H1 (cell line): ENCODE measurements at regions not wholly inside any gene's neighbourhood (a gene's known extent, or its start where the extent isn't known, plus 50 kb on each side); places are given as distances from the start of the nearest gene placed in this dataset.

ENCODE experiments used
- CTCF ChIA-PET: fragments of 300-600 bp; sonication (Branson Sonifier 250); formaldehyde crosslinking; loops from one replicate; lab custom pipeline; 2021; ENCODE audit not compliant: partially characterized antibody; lab: Charles Lee
- POLR2A ChIA-PET: fragments of 300-600 bp; sonication (Branson Sonifier 250); formaldehyde crosslinking; loops from one replicate; lab custom pipeline; 2021; ENCODE audit warnings: inconsistent platforms; ENCODE audit not compliant: partially characterized antibody; lab: Charles Lee
- DNase-seq, 2 experiments: peaks; one replicate each; pipeline versions ENCODE4 v3.0.0 to v3.0.0-alpha.2; 2010 to 2022; ENCODE audit warnings: low spot score in 2 of 2, low read depth in 1 of 2, mixed read lengths in 1 of 2
- FAIRE-seq: peaks from 2 replicates; lab custom pipeline; 2011; peaks lifted over from hg19 to GRCh38; lab: Jason Lieb, UNC
- H2AFZ ChIP-seq: 2 replicates; pipeline ENCODE4 v1.8.1; 2012; ENCODE audit warnings: low read length, inconsistent platforms
- H2AK5ac ChIP-seq: 2 replicates; pipeline ENCODE4 v1.6.1; 2013; ENCODE audit warnings: low read depth, low read length
- H2BK120ac ChIP-seq: replicated peaks from 2 replicates; pipeline ENCODE3; 2013; ENCODE audit warnings: low read depth, low read length, inconsistent platforms
- H2BK12ac ChIP-seq: 2 replicates; pipeline ENCODE4 v1.6.1; 2013; ENCODE audit warnings: low read depth, low read length
- H2BK15ac ChIP-seq: 2 replicates; pipeline ENCODE4 v1.6.1; 2013; ENCODE audit warnings: low read length
- H2BK20ac ChIP-seq: 2 replicates; pipeline ENCODE4 v1.6.1; 2013; ENCODE audit warnings: low read length
- H2BK5ac ChIP-seq: 2 replicates; pipeline ENCODE4 v1.6.1; 2013; ENCODE audit warnings: low read depth, low read length
- H3K14ac ChIP-seq: 2 replicates; pipeline ENCODE4 v1.6.1; 2013; ENCODE audit warnings: inconsistent platforms; ENCODE audit not compliant: insufficient read length
- H3K18ac ChIP-seq: 2 replicates; pipeline ENCODE4 v1.6.1; 2013; ENCODE audit warnings: low read length; ENCODE audit errors: extremely low read depth
- H3K23ac ChIP-seq: 2 replicates; pipeline ENCODE4 v1.6.1; 2013; ENCODE audit warnings: inconsistent platforms; ENCODE audit not compliant: insufficient read length
- H3K23me2 ChIP-seq: 2 replicates; pipeline ENCODE4 v1.6.1; 2013; ENCODE audit warnings: low read depth, low read length
- H3K27ac ChIP-seq: 2 replicates; pipeline ENCODE4 v1.6.1; 2011; ENCODE audit warnings: low read depth, low read length, inconsistent platforms
- H3K27me3 ChIP-seq, 4 experiments: replicated peaks in 1 of 4; 1 replicate in 1 of 4; 2 replicates in 3 of 4; pipeline versions ENCODE4 v1.6.1 to v1.8.1; 2011 to 2013; ENCODE audit warnings: low read length in 3 of 4, mild to moderate bottlenecking in 3 of 4, inconsistent platforms in 2 of 4, mixed read lengths in 2 of 4, moderate library complexity in 1 of 4; ENCODE audit not compliant: control insufficient read depth in 3 of 4, insufficient read depth in 3 of 4; ENCODE audit errors: extremely low read depth in 1 of 4
- H3K36me3 ChIP-seq, 4 experiments: 2 replicates each; pipeline versions ENCODE4 v1.6.1 to v1.8.1; 2011 to 2013; ENCODE audit warnings: mild to moderate bottlenecking in 4 of 4, low read length in 3 of 4, moderate library complexity in 2 of 4, control low read depth in 1 of 4, inconsistent platforms in 1 of 4; ENCODE audit not compliant: insufficient read depth in 4 of 4, control insufficient read depth in 2 of 4
- H3K4ac ChIP-seq: replicated peaks from 2 replicates; pipeline ENCODE3; 2013; ENCODE audit warnings: low read length, low read depth, mixed read lengths, inconsistent platforms; ENCODE audit not compliant: insufficient read length
- H3K4me1 ChIP-seq, 4 experiments: replicated peaks in 1 of 4; 1 replicate in 1 of 4; 2 replicates in 3 of 4; pipeline versions ENCODE4 v1.6.1 to v1.8.1; 2011 to 2013; ENCODE audit warnings: low read length in 3 of 4, inconsistent platforms in 2 of 4, mixed read lengths in 1 of 4; ENCODE audit not compliant: insufficient read depth in 4 of 4, control insufficient read depth in 3 of 4
- H3K4me2 ChIP-seq, 2 experiments: 2 replicates each; pipeline versions ENCODE4 v1.6.1 to v1.8.1; 2011 to 2013; ENCODE audit warnings: low read depth in 2 of 2, low read length in 2 of 2, control low read depth in 1 of 2, inconsistent platforms in 1 of 2, mild to moderate bottlenecking in 1 of 2; ENCODE audit not compliant: insufficient read depth in 1 of 2
- H3K4me3 ChIP-seq, 4 experiments: fragments of 200-600, 300-600 bp in 1 of 4; sonication (generic), shearing (Covaris generic), sonication (Bioruptor Twin) in 1 of 4; 2 replicates each; pipeline versions ENCODE4 v1.5.1 to v1.8.1; 2011 to 2016; ENCODE audit warnings: low read length in 4 of 4, low read depth in 3 of 4, control low read depth in 2 of 4, inconsistent platforms in 2 of 4, mild to moderate bottlenecking in 2 of 4, mixed read lengths in 1 of 4, moderate library complexity in 1 of 4; ENCODE audit not compliant: insufficient read depth in 2 of 4; ENCODE audit errors: extremely low read depth in 1 of 4
- H3K56ac ChIP-seq: replicated peaks from 2 replicates; pipeline ENCODE3; 2013; ENCODE audit warnings: low read depth, mild to moderate bottlenecking, mixed read lengths, low read length, inconsistent platforms; ENCODE audit not compliant: insufficient read length
- H3K79me1 ChIP-seq: 2 replicates; pipeline ENCODE4 v1.6.1; 2013; ENCODE audit warnings: low read depth, low read length, control low read depth
- H3K79me2 ChIP-seq, 2 experiments: 2 replicates each; pipeline versions ENCODE4 v1.6.1 to v1.8.1; 2012 to 2013; ENCODE audit warnings: low read length in 2 of 2, mild to moderate bottlenecking in 2 of 2, inconsistent platforms in 1 of 2; ENCODE audit not compliant: insufficient read depth in 2 of 2, control insufficient read depth in 1 of 2
- H3K9ac ChIP-seq, 4 experiments: replicated peaks in 1 of 4; 1 replicate in 1 of 4; 2 replicates in 3 of 4; pipeline versions ENCODE4 v1.6.1 to v1.8.1; 2011 to 2013; ENCODE audit warnings: low read depth in 3 of 4, low read length in 3 of 4, control low read depth in 2 of 4, mild to moderate bottlenecking in 2 of 4, moderate library complexity in 2 of 4, inconsistent platforms in 1 of 4; ENCODE audit errors: extremely low read depth in 1 of 4
- H3K9me3 ChIP-seq, 2 experiments: 2 replicates each; pipeline versions ENCODE4 v1.6.1 to v1.8.1; 2012 to 2013; ENCODE audit warnings: mild to moderate bottlenecking in 2 of 2, moderate library complexity in 2 of 2, control low read depth in 1 of 2, inconsistent platforms in 1 of 2, low read depth in 1 of 2, low read length in 1 of 2, mixed read lengths in 1 of 2; ENCODE audit not compliant: insufficient read depth in 2 of 2
- H4K20me1 ChIP-seq, 2 experiments: replicated peaks in 1 of 2; 2 replicates each; pipeline versions ENCODE3 to v1.8.1; 2011 to 2013; ENCODE audit warnings: inconsistent platforms in 2 of 2, low read length in 2 of 2, mild to moderate bottlenecking in 1 of 2; ENCODE audit not compliant: insufficient read depth in 2 of 2, control insufficient read depth in 1 of 2
- H4K5ac ChIP-seq: 2 replicates; pipeline ENCODE4 v1.6.1; 2013; ENCODE audit warnings: low read length, low read depth, mixed read lengths, inconsistent platforms; ENCODE audit not compliant: insufficient read length
- H4K8ac ChIP-seq: 2 replicates; pipeline ENCODE4 v1.8.0; 2013; ENCODE audit warnings: mild to moderate bottlenecking, moderate library complexity, low read length, inconsistent platforms; ENCODE audit not compliant: insufficient read depth; ENCODE audit errors: extremely low read depth
- H4K91ac ChIP-seq: replicated peaks from 2 replicates; pipeline ENCODE3; 2013; ENCODE audit warnings: low read length, mixed read lengths, inconsistent platforms; ENCODE audit not compliant: insufficient read length
- KDM5A ChIP-seq: fragments of 200-600 bp; IDR thresholded peaks from 2 replicates; pipeline ENCODE4 v1.7.1; 2012; ENCODE audit warnings: mild to moderate bottlenecking, low read length, inconsistent platforms, mixed read lengths
- WGBS, 2 experiments: shearing (Covaris generic) in 1 of 2; methylation state at CpG; one replicate each; pipeline versions ENCODE4 v1.1.6 to v1.1.7; 2013 to 2015; ENCODE audit warnings: low lambda C conversion rate in 2 of 2, mixed read lengths in 2 of 2, inconsistent platforms in 1 of 2, low coverage in 1 of 2, missing lambda C conversion rate in 1 of 2; ENCODE audit not compliant: insufficient replicate concordance in 2 of 2, insufficient coverage in 1 of 2, insufficient read length in 1 of 2; ENCODE audit errors: extremely low coverage in 1 of 2, missing lambda C conversion rate in 1 of 2; 5-methylcytosine and 5-hydroxymethylcytosine counted together

DNA sequence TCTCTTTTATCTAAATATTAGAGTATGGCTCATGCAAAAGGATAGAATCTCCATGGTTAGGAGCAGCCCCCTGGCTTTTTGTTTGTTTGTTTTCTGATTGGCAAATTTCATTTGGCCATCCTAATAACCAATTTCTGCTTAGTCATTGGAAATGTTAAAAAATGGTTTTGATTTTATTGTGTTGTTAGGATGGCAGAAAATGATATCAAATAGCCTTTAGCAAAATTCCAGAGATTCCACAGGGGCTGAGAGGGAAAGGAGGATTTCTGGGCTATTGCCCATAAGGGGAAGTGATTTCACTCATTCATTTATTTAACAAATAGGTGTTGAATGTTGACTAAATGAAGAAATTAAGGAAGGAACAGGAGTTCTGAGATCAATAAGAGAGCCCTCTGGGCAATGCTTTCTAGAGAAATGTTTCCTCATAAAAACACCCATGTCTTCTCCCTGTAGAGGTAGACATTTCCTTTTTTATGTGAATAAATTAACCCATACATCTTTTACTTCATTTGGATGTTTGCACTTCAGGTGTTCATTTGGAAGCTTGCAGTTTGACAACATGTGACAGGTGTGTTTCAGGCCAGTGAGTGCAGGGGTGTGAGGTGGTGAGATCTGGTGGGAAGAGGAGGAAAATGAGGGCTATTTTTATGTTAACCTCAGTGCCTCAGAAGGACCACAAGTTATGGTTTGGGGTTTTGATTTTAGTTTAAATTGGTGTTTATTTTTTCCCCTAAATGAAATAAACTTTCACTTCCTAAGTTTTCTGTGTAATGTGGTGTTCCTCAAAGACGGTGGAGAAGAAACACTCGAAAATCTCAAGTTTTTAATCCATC, 61.7 kb upstream of the EPC2 start:
- Histone ChIP-seq H3K18ac (no peak overlapping the region), H3K36me3 (no peaks in the 10 kb centered on the region), H2AFZ (no peak overlapping the region), H3K4me2 (no peak overlapping the region), H3K14ac (no peak overlapping the region), H2AK5ac (no peak overlapping the region), H4K5ac (no peak overlapping the region), H3K79me2 (no peaks in the 10 kb centered on the region), H3K27me3 (peaks cover 0 to 8% (median 3%) of the 10 kb centered on the region in 4 experiments; a peak in 5 of 7 replicates), H2BK5ac (no peak overlapping the region), H2BK12ac (no peak overlapping the region), H3K4me1 (peaks cover 0 to 12% (median 6%) of the 10 kb centered on the region in 4 experiments; a peak in 6 of 7 replicates), H2BK20ac (no peak overlapping the region), H3K56ac (no peak overlapping the region), H2BK15ac (no peak overlapping the region), H3K9me3 (no peaks in the 10 kb centered on the region), H3K23me2 (no peaks in the 10 kb centered on the region; the same call in 1 of the 2 replicates), H4K91ac (no peak overlapping the region), H2BK120ac (no peak overlapping the region), H3K27ac (no peak overlapping the region), H4K8ac (no peak overlapping the region), H3K4me3 (no peak overlapping the region), H3K9ac (no peak overlapping the region), H4K20me1 (no peaks in the 10 kb centered on the region), H3K79me1 (no peaks in the 10 kb centered on the region), H3K23ac (no peak overlapping the region), H3K4ac (no peak overlapping the region)
- CTCF ChIA-PET: interaction anchor here (0.8 kb wide), 1 partner anchor 11 kb away, joined by 3 read pairs; no protein-coding TSS in a partner anchor
- no peak for TF ChIP-seq KDM5A
- POLR2A ChIA-PET: no interaction called here
- no peak for FAIRE-seq
- DNase-seq: no peak
- 93% methylated on average over 2 of the region's 2 CpGs; no CpG with 5 or more reads in 1 of the 2 experiments for WGBS, 2 experiments
